GM19452 (cell line): ENCODE measurements at regions not wholly inside any gene's neighbourhood (a gene's known extent, or its start where the extent isn't known, plus 50 kb on each side); places are given as distances from the start of the nearest gene placed in this dataset.
"Not testable (repeated sequence)": the region's sequence is repeated elsewhere in the genome, so short reads cannot be mapped to it uniquely, and the experiment has no call there.

Source experiments
- ATAC-seq: cut with Tn5 transposase; IDR thresholded peaks from one replicate; pipeline ENCODE4 v1.9.1; 2021; ENCODE audit not compliant: unreplicated experiment

GRCh38 chr6:71822625-71823024, 63.7 kb upstream of the RIMS1 start:
- no peak for ATAC-seq

- ATAC-seq, result not testable (repeated sequence)
Observed at GRCh38 chr6:71832110-71832764, 54.1 kb upstream of the RIMS1 start.
